Neural cell (in vitro differentiated cells): ENCODE measurements at regions not wholly inside any gene's neighbourhood (a gene's known extent, or its start where the extent isn't known, plus 50 kb on each side); places are given as distances from the start of the nearest gene placed in this dataset.

Experiments used
- CTCF ChIP-seq: fragments of 450-650 bp; IDR thresholded peaks from 2 replicates; pipeline ENCODE4 v1.5.1; 2014; ENCODE audit warnings: antibody characterized with exemption, mild to moderate bottlenecking, moderate library complexity; ENCODE audit not compliant: poor library complexity, severe bottlenecking
- EP300 ChIP-seq: fragments of 450-650 bp; conservative IDR thresholded peaks from 2 replicates; pipeline ENCODE4 v1.6.1; 2014; ENCODE audit warnings: antibody characterized with exemption, mild to moderate bottlenecking, moderate library complexity; ENCODE audit not compliant: poor library complexity, severe bottlenecking
- EZH2 ChIP-seq: fragments of 200-600, 300-800 bp; shearing (Covaris generic), sonication (generic); IDR thresholded peaks from 2 replicates; pipeline ENCODE4 v1.6.1; 2014; ENCODE audit warnings: antibody characterized with exemption, low read length, borderline replicate concordance, mild to moderate bottlenecking; ENCODE audit not compliant: insufficient read depth, poor library complexity, severe bottlenecking
- POLR2AphosphoS5 ChIP-seq: IDR thresholded peaks from 2 replicates; pipeline ENCODE4 v1.6.1; 2012
- RAD21 ChIP-seq: fragments of 450-650 bp; conservative IDR thresholded peaks from 2 replicates; pipeline ENCODE4 v1.6.1; 2014; ENCODE audit warnings: antibody characterized with exemption, mild to moderate bottlenecking, moderate library complexity
- REST ChIP-seq: IDR thresholded peaks from 2 replicates; pipeline ENCODE4 v1.6.1; 2012; ENCODE audit warnings: borderline replicate concordance
- TAF1 ChIP-seq: IDR thresholded peaks from 2 replicates; pipeline ENCODE4 v1.6.1; 2012; ENCODE audit warnings: low read depth

- TF ChIP-seq CTCF = no peak
- no peak for TF ChIP-seq POLR2AphosphoS5
- no peak for TF ChIP-seq EZH2
- no peak for TF ChIP-seq EP300
- no peak for TF ChIP-seq REST
- TF ChIP-seq TAF1 = no peak
- no peak for TF ChIP-seq RAD21
Measured at GRCh38 chr15:27686369-27686768, 412.7 kb downstream of the OCA2 start.
